Fibroblast of villous mesenchyme (primary cell): ENCODE measurements at regions not wholly inside any gene's neighbourhood (a gene's known extent, or its start where the extent isn't known, plus 50 kb on each side); places are given as distances from the start of the nearest gene placed in this dataset.

Source experiments
- DNase-seq: peaks from one replicate; pipeline ENCODE4 v3.0.0-alpha.2; 2010; ENCODE audit warnings: low read depth
- H3K4me3 ChIP-seq: 2 replicates; pipeline ENCODE4 v1.5.1; 2011; ENCODE audit warnings: low read depth, mild to moderate bottlenecking, low read length
- TF ChIP-seq, protein P1 (sequence below): IDR thresholded peaks from 2 replicates; pipeline ENCODE4 v1.5.1; 2012; ENCODE audit warnings: low read depth, mild to moderate bottlenecking, low read length; ENCODE audit not compliant: insufficient read depth

- no peak overlapping the region for H3K4me3 ChIP-seq
- DNase-seq: no peak
- TF ChIP-seq, protein P1, sequence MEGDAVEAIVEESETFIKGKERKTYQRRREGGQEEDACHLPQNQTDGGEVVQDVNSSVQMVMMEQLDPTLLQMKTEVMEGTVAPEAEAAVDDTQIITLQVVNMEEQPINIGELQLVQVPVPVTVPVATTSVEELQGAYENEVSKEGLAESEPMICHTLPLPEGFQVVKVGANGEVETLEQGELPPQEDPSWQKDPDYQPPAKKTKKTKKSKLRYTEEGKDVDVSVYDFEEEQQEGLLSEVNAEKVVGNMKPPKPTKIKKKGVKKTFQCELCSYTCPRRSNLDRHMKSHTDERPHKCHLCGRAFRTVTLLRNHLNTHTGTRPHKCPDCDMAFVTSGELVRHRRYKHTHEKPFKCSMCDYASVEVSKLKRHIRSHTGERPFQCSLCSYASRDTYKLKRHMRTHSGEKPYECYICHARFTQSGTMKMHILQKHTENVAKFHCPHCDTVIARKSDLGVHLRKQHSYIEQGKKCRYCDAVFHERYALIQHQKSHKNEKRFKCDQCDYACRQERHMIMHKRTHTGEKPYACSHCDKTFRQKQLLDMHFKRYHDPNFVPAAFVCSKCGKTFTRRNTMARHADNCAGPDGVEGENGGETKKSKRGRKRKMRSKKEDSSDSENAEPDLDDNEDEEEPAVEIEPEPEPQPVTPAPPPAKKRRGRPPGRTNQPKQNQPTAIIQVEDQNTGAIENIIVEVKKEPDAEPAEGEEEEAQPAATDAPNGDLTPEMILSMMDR: no peak
These were observed 410.0 kb upstream of the CCDC196 start for GRCh38 chr14:66076176-66076575.

DNA sequence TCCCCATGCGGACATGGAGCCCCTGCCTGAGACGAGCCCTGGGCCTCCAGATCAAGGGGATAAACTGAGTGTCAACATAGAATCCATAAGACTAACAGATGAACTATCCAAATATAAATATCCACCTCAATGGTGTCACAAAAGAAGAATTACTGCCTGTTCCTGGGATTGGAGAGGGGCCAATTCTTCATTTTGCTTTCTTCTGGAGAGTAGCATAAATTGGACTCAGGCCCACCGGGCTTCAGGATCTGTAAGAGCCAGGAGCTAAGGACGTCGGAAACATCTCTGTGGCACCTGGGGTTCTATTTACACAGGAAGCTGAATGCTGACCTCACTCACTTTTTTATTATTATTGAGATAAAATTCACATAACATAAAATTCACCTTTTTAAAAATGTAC lies 408.2 kb upstream of the CCDC196 start:
- TF ChIP-seq, protein P1: no peak
- no peak for DNase-seq
- no peak overlapping the region for H3K4me3 ChIP-seq

- TF ChIP-seq, protein P1: no peak
- no peak for DNase-seq
These were observed 404.4 kb upstream of the CCDC196 start for GRCh38 chr14:66081594-66082376.

DNA sequence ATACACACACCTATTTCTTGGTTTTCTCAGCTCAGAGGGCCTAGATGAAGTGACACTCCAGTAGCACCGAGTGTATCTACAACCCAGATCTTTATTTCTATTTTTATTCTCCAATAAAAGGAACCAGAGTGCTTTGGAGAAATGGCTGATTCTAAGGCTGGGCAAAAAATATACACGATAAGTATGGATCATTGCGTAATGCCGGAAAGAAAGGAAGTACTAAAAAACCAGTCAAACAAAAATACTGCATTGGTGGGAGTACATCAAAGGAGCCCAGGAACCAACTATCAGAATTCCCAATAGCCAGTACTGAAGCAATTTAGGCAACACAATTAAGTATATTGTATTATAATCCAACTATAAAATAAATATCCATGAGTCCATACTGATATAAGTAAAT lies 400.9 kb upstream of the CCDC196 start:
- H3K4me3 ChIP-seq: no peak overlapping the region
- TF ChIP-seq, protein P1: no peak
- DNase-seq: no peak

More at GRCh38 chr14:66081594-66082376, 404.4 kb upstream of the CCDC196 start:
- H3K4me3 ChIP-seq: no peak overlapping the region

- TF ChIP-seq, protein P1: no peak
- no peak overlapping the region for H3K4me3 ChIP-seq
- DNase-seq: no peak
These were observed 400.5 kb upstream of the CCDC196 start for GRCh38 chr14:66085665-66086064.

- no peak for DNase-seq
- no peak overlapping the region for H3K4me3 ChIP-seq
- TF ChIP-seq, protein P1: no peak
These were observed 398.9 kb upstream of the CCDC196 start for GRCh38 chr14:66087231-66087630.

- DNase-seq: no peak
- TF ChIP-seq, protein P1: no peak
- no peak overlapping the region for H3K4me3 ChIP-seq
These were observed 397.5 kb upstream of the CCDC196 start for GRCh38 chr14:66088656-66089055.
